ENCODE measurements at regions not wholly inside any gene's neighbourhood (a gene's known extent, or its start where the extent isn't known, plus 50 kb on each side); places are given as distances from the start of the nearest gene placed in this dataset.

DNA sequence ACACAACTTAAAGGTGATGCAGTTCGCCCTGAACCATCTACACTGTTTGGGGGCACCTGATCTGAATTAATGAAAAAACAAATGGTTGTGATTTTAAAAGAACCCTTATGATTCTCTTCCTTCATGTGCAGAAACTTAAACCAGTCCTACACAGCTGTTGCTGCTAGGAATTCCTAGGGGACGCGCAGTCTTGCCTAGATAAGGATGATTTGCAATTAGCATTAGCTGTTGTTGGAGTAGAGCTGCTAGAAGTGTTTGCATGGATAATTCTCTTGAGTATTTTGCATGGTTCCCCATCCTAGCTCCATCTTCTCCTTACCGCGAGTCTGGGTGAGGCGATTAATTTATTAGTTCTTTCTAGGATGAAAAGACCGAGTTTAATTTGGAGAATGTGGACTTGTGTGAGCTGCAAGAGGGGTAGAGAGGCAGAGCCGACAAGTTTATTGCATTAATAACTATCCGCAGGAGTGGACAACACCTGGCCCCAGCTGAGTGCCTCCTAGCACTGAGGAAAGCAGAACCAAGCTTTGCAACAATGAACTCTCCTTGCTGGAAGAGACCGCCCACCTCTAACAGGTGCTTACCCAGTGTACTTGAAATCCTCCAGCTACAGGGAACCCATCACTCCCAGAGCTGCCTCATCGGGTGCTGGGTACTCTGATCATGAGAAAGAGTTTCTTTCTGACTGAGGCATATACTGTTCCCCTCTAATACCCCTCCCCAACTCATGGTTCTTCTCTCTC lies 75.0 kb upstream of the WNT7A start:
- no peak overlapping the region for H3K4me3 ChIP-seq
- no peaks in the 10 kb centered on the region for H3K9me3 ChIP-seq
- H3K27me3 ChIP-seq: no peaks in the 10 kb centered on the region
- DNase-seq (no peak), ATAC-seq (no peak)
- no peaks in the 10 kb centered on the region for H3K36me3 ChIP-seq
- H3K4me1 ChIP-seq: no peaks in the 10 kb centered on the region
- no peak overlapping the region for H3K27ac ChIP-seq
- TF ChIP-seq, protein P1, sequence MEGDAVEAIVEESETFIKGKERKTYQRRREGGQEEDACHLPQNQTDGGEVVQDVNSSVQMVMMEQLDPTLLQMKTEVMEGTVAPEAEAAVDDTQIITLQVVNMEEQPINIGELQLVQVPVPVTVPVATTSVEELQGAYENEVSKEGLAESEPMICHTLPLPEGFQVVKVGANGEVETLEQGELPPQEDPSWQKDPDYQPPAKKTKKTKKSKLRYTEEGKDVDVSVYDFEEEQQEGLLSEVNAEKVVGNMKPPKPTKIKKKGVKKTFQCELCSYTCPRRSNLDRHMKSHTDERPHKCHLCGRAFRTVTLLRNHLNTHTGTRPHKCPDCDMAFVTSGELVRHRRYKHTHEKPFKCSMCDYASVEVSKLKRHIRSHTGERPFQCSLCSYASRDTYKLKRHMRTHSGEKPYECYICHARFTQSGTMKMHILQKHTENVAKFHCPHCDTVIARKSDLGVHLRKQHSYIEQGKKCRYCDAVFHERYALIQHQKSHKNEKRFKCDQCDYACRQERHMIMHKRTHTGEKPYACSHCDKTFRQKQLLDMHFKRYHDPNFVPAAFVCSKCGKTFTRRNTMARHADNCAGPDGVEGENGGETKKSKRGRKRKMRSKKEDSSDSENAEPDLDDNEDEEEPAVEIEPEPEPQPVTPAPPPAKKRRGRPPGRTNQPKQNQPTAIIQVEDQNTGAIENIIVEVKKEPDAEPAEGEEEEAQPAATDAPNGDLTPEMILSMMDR (IDR thresholded peaks at IDR 0.05): no peak
- intact Hi-C loops (cut with DNase I): no loop called here

- Histone ChIP-seq H3K9me3 (no peaks in the 10 kb centered on the region), H3K4me1 (no peaks in the 10 kb centered on the region), H3K4me3 (no peak overlapping the region), H3K27me3 (no peaks in the 10 kb centered on the region), H3K36me3 (no peaks in the 10 kb centered on the region), H3K27ac (no peak overlapping the region)
- DNase-seq (no peak), ATAC-seq (no peak)
- TF ChIP-seq, protein P1 (IDR thresholded peaks at IDR 0.05): no peak
- intact Hi-C loops (cut with DNase I): no loop called here
Measured at GRCh38 chr3:13954266-13954665, 74.4 kb upstream of the WNT7A start.

GRCh38 chr3:13951184-13951583 lies 71.3 kb upstream of the WNT7A start:
- H3K9me3 ChIP-seq: peaks cover 0 to 10% of the 10 kb centered on the region in 2 donors
- ATAC-seq (no peak), DNase-seq (no peak)
- no peaks in the 10 kb centered on the region for H3K4me1 ChIP-seq
- intact Hi-C loops (cut with DNase I): no loop called here
- no peak overlapping the region for H3K4me3 ChIP-seq
- no peak overlapping the region for H3K27ac ChIP-seq
- no peaks in the 10 kb centered on the region for H3K36me3 ChIP-seq
- TF ChIP-seq, protein P1 (IDR thresholded peaks at IDR 0.05): no peak
- peaks cover 0 to 11% of the 10 kb centered on the region in 2 donors for H3K27me3 ChIP-seq

DNA sequence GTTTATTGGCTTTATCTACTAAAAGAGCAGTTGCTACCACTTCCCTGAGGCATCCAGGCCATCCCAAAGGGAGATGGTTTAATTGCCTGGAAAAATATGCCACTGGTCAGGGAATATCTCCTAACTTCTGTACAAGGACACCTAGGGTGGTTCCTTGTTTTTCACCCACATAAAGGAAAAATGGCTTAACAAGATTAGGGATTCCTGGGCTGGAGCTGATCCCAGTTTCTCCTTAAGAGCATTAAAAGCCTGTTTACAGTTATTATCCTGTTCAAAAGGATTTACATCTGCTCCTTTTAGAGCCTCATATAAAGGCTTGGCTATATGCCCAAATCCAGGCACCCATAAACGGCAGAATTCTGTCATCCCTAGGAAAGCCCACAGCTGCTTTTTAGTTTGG lies 70.2 kb upstream of the WNT7A start:
- DNase-seq (no peak), ATAC-seq (no peak)
- H3K36me3 ChIP-seq: no peaks in the 10 kb centered on the region
- H3K27ac ChIP-seq: no peak overlapping the region
- H3K9me3 ChIP-seq: peaks cover 0 to 21% of the 10 kb centered on the region in 2 donors
- intact Hi-C loops (cut with DNase I): no loop called here
- H3K27me3 ChIP-seq: peaks cover 0 to 11% of the 10 kb centered on the region in 2 donors
- H3K4me3 ChIP-seq: no peak overlapping the region
- TF ChIP-seq, protein P1 (IDR thresholded peaks at IDR 0.05): no peak
- no peaks in the 10 kb centered on the region for H3K4me1 ChIP-seq

GRCh38 chr3:13947912-13948311 lies 68.0 kb upstream of the WNT7A start:
- Histone ChIP-seq H3K4me1 (no peaks in the 10 kb centered on the region), H3K27ac (no peak overlapping the region), H3K9me3 (peaks cover 0 to 40% of the 10 kb centered on the region in 2 donors), H3K27me3 (peaks cover 0 to 11% of the 10 kb centered on the region in 2 donors), H3K4me3 (no peak overlapping the region), H3K36me3 (no peaks in the 10 kb centered on the region)
- DNase-seq (no peak), ATAC-seq (no peak)
- intact Hi-C loops (cut with DNase I): no loop called here
- TF ChIP-seq, protein P1 (IDR thresholded peaks at IDR 0.05): no peak
